ENCODE measurements at regions not wholly inside any gene's neighbourhood (a gene's known extent, or its start where the extent isn't known, plus 50 kb on each side); places are given as distances from the start of the nearest gene placed in this dataset.
"Not testable (repeated sequence)": the region's sequence is repeated elsewhere in the genome, so short reads cannot be mapped to it uniquely, and the experiment has no call there.

DNA sequence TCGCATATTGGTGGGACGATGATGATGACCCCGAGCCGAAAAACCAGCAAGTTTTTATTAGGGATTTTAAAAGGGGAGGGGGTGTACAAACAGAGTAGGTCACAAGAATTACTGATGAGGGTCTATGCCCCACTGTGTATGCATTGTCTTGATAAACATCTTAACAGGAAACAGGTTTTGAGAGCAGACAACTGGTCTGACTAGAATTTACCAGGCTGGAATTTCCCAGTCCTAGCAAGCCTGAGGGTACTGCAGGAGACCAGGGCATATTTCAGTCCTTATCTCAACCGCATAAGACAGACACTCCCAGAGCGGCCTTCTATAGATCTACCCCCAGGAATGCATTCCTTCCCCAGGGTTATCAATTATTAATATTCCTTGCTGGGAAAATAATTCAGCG is 659.7 kb downstream of the TRHDE start:
- not testable (repeated sequence) for DNase-seq (ENCODE audit: low read depth, low spot score)

GRCh38 chr12:72937486-72937885 is 665.3 kb downstream of the TRHDE start:
- Histone ChIP-seq H3K27ac (ENCODE audit: low read length) (no peak overlapping the region), H3K4me1 (ENCODE audit: control insufficient read depth, insufficient read depth, low read length) (no peaks in the 10 kb centered on the region), H3K9me3 (ENCODE audit: control insufficient read depth, insufficient read depth, low read length) (no peaks in the 10 kb centered on the region), H3K4me3 (ENCODE audit: low read length) (no peak overlapping the region), H3K27me3 (ENCODE audit: control insufficient read depth, insufficient read depth, low read length) (no peaks in the 10 kb centered on the region), H3K36me3 (ENCODE audit: control insufficient read depth, insufficient read depth, low read length) (no peaks in the 10 kb centered on the region)
- DNase-seq (ENCODE audit: low read depth, low spot score) = no peak
- no CpG with 5 or more reads among the region's 1 CpG for WGBS (ENCODE audit: insufficient coverage, insufficient read length)

More for the DNA sequence above, 659.7 kb downstream of the TRHDE start:
- H3K4me1 ChIP-seq (ENCODE audit: control insufficient read depth, insufficient read depth, low read length); H3K9me3 ChIP-seq (ENCODE audit: control insufficient read depth, insufficient read depth, low read length); H3K27me3 ChIP-seq (ENCODE audit: control insufficient read depth, insufficient read depth, low read length); H3K4me3 ChIP-seq (ENCODE audit: low read length); H3K27ac ChIP-seq (ENCODE audit: low read length); H3K36me3 ChIP-seq (ENCODE audit: control insufficient read depth, insufficient read depth, low read length): not testable (repeated sequence)
- WGBS (ENCODE audit: insufficient coverage, insufficient read length) = no CpG with 5 or more reads among the region's 7 CpGs

GRCh38 chr12:72957454-72957853 is 685.3 kb downstream of the TRHDE start:
- no peak for DNase-seq (ENCODE audit: low read depth, low spot score)
- no peak overlapping the region for H3K4me3 ChIP-seq (ENCODE audit: low read length)
- no CpG with 5 or more reads among the region's 3 CpGs for WGBS (ENCODE audit: insufficient coverage, insufficient read length)
- no peak overlapping the region for H3K27ac ChIP-seq (ENCODE audit: low read length)
- H3K27me3 ChIP-seq (ENCODE audit: control insufficient read depth, insufficient read depth, low read length) = no peaks in the 10 kb centered on the region
- H3K4me1 ChIP-seq (ENCODE audit: control insufficient read depth, insufficient read depth, low read length) = no peaks in the 10 kb centered on the region
- H3K36me3 ChIP-seq (ENCODE audit: control insufficient read depth, insufficient read depth, low read length) = no peaks in the 10 kb centered on the region
- H3K9me3 ChIP-seq (ENCODE audit: control insufficient read depth, insufficient read depth, low read length) = no peaks in the 10 kb centered on the region

DNA sequence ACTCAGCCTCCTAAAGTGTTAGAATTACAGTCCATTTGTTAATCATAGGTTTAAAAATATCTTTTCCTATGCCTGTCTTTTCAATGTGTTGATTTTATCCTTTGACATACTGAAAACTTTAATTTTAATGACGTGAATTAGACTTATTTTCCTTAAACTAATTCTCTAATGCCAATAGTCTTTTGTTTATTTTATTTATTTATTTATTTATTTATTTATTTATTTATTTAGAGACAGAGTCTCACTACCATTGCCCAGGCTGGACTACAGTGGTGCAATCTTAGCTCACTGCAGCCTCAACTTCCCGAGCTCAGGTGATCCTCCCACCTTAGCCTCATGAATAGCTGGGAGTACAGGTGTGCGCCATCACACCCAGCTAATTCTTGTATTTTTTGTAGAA is 694.5 kb downstream of the TRHDE start:
- Histone ChIP-seq H3K36me3 (ENCODE audit: control insufficient read depth, insufficient read depth, low read length) (no peaks in the 10 kb centered on the region), H3K27me3 (ENCODE audit: control insufficient read depth, insufficient read depth, low read length) (no peaks in the 10 kb centered on the region), H3K9me3 (ENCODE audit: control insufficient read depth, insufficient read depth, low read length) (no peaks in the 10 kb centered on the region), H3K4me3 (ENCODE audit: low read length) (no peak overlapping the region), H3K4me1 (ENCODE audit: control insufficient read depth, insufficient read depth, low read length) (no peaks in the 10 kb centered on the region), H3K27ac (ENCODE audit: low read length) (no peak overlapping the region)
- no CpG with 5 or more reads among the region's 3 CpGs for WGBS (ENCODE audit: insufficient coverage, insufficient read length)
- no peak for DNase-seq (ENCODE audit: low read depth, low spot score)

DNA sequence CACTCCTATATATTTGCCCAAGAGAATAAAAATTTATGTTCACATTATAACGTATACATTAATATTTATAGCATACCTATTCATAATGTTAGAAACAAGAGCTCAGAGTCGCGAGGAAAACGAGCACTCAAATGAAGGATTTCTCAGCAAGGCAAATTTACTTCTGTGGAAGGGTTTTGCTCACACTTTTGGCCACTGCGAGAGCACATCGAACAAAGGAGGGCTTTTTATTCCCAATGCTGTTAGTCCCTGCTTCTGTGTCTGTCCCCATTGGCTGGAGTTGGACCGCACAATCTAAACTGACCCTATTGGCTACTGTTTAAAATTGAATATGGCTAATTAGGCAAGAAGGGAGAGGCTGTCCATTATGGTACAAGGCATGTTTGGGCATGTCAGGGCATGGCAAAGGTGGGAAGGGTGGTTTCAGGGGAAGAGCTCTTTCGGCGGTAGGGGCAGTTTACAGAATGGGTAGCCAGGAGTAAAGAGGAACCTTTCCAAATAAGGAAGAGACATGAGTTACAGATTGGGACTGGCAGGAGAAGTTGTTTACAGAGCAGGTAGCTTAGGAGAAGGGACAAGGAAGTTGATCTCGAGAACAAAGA is 702.9 kb downstream of the TRHDE start:
- Histone ChIP-seq H3K36me3 (ENCODE audit: control insufficient read depth, insufficient read depth, low read length) (no peaks in the 10 kb centered on the region), H3K27ac (ENCODE audit: low read length) (no peak overlapping the region), H3K9me3 (ENCODE audit: control insufficient read depth, insufficient read depth, low read length) (no peaks in the 10 kb centered on the region), H3K27me3 (ENCODE audit: control insufficient read depth, insufficient read depth, low read length) (no peaks in the 10 kb centered on the region), H3K4me1 (ENCODE audit: control insufficient read depth, insufficient read depth, low read length) (no peaks in the 10 kb centered on the region), H3K4me3 (ENCODE audit: low read length) (no peak overlapping the region)
- WGBS (ENCODE audit: insufficient coverage, insufficient read length) = no CpG with 5 or more reads among the region's 10 CpGs
- DNase-seq (ENCODE audit: low read depth, low spot score) = no peak

DNA sequence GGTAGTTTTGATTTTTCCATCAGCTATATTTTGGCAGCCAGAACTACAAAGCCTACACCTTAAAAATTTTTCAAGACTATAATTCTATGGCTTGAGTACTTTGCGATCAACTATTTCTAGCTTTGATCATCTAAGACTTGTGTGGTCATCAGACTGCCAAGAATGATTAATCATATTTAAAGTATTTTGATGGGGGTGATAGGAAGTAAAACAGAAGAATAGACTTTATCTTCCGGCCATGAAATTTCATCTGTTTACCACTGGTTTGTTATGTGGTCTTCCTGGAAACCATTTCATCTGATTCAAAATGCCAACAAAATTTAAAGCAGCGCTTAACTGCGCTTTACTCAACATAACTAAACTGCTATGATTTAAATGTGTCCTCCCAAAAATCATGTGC is 706.8 kb downstream of the TRHDE start:
- Histone ChIP-seq H3K9me3 (ENCODE audit: control insufficient read depth, insufficient read depth, low read length) (no peaks in the 10 kb centered on the region), H3K4me3 (ENCODE audit: low read length) (no peak overlapping the region), H3K4me1 (ENCODE audit: control insufficient read depth, insufficient read depth, low read length) (no peaks in the 10 kb centered on the region), H3K36me3 (ENCODE audit: control insufficient read depth, insufficient read depth, low read length) (no peaks in the 10 kb centered on the region), H3K27ac (ENCODE audit: low read length) (no peak overlapping the region), H3K27me3 (ENCODE audit: control insufficient read depth, insufficient read depth, low read length) (no peaks in the 10 kb centered on the region)
- WGBS (ENCODE audit: insufficient coverage, insufficient read length) = no CpG with 5 or more reads among the region's 4 CpGs
- no peak for DNase-seq (ENCODE audit: low read depth, low spot score)

- no peak overlapping the region for H3K27ac ChIP-seq (ENCODE audit: low read length)
- no CpG with 5 or more reads among the region's 5 CpGs for WGBS (ENCODE audit: insufficient coverage, insufficient read length)
- no peaks in the 10 kb centered on the region for H3K4me1 ChIP-seq (ENCODE audit: control insufficient read depth, insufficient read depth, low read length)
- no peaks in the 10 kb centered on the region for H3K27me3 ChIP-seq (ENCODE audit: control insufficient read depth, insufficient read depth, low read length)
- H3K36me3 ChIP-seq (ENCODE audit: control insufficient read depth, insufficient read depth, low read length) = no peaks in the 10 kb centered on the region
- H3K4me3 ChIP-seq (ENCODE audit: low read length) = no peak overlapping the region
- DNase-seq (ENCODE audit: low read depth, low spot score) = no peak
- no peaks in the 10 kb centered on the region for H3K9me3 ChIP-seq (ENCODE audit: control insufficient read depth, insufficient read depth, low read length)
These were observed 710.2 kb downstream of the TRHDE start for GRCh38 chr12:72982356-72982755.

DNA sequence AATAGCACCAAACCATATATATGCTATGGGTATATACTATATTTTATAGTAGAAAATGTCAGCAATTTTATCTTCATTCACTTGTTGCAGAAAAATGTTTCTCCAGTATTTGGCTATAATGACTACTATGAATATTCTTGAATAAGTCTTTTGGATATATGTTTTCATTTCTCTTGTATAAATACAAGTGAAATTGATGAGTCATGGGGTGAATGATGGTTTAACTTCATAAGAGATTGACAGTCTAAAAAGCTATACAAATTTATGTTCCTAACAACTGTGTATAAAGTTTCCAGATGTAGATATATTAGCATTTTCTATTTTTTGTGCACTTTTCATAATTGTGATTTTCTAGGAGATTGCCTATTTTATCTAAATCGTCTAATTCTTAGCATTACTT is 714.8 kb downstream of the TRHDE start:
- no peaks in the 10 kb centered on the region for H3K27me3 ChIP-seq (ENCODE audit: control insufficient read depth, insufficient read depth, low read length)
- H3K4me3 ChIP-seq (ENCODE audit: low read length) = no peak overlapping the region
- WGBS (ENCODE audit: insufficient coverage, insufficient read length) = no CpG with 5 or more reads among the region's 1 CpG
- no peak overlapping the region for H3K27ac ChIP-seq (ENCODE audit: low read length)
- no peaks in the 10 kb centered on the region for H3K36me3 ChIP-seq (ENCODE audit: control insufficient read depth, insufficient read depth, low read length)
- DNase-seq (ENCODE audit: low read depth, low spot score) = no peak
- H3K4me1 ChIP-seq (ENCODE audit: control insufficient read depth, insufficient read depth, low read length) = no peaks in the 10 kb centered on the region
- H3K9me3 ChIP-seq (ENCODE audit: control insufficient read depth, insufficient read depth, low read length) = no peaks in the 10 kb centered on the region

DNA sequence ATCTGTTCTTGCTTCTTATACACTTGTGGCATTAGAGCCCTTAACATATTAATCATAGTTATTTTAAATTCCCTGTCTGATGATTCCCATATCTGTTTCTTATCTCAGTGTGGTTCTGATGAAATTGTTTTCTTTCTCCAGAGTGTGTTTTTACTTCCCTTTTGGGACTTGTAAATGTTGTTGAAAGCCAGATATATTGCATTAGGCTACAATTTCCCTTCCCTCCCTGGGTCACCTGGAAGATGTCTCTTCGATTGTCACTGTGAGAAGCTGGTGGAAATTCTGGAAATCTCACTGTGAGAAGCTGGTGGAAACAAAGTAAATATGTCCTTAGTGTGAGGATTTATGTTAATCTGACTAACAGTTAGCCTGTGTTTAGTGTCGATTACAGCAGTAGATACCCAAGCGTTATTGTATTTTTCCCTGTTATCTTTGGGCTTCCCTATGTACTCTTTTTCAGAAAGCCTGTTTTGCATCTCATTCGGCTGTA is 717.3 kb downstream of the TRHDE start:
- no peaks in the 10 kb centered on the region for H3K36me3 ChIP-seq (ENCODE audit: control insufficient read depth, insufficient read depth, low read length)
- no peaks in the 10 kb centered on the region for H3K9me3 ChIP-seq (ENCODE audit: control insufficient read depth, insufficient read depth, low read length)
- DNase-seq (ENCODE audit: low read depth, low spot score) = no peak
- WGBS (ENCODE audit: insufficient coverage, insufficient read length) = no CpG with 5 or more reads among the region's 4 CpGs
- no peak overlapping the region for H3K4me3 ChIP-seq (ENCODE audit: low read length)
- H3K27me3 ChIP-seq (ENCODE audit: control insufficient read depth, insufficient read depth, low read length) = no peaks in the 10 kb centered on the region
- H3K27ac ChIP-seq (ENCODE audit: low read length) = no peak overlapping the region
- H3K4me1 ChIP-seq (ENCODE audit: control insufficient read depth, insufficient read depth, low read length) = no peaks in the 10 kb centered on the region

DNA sequence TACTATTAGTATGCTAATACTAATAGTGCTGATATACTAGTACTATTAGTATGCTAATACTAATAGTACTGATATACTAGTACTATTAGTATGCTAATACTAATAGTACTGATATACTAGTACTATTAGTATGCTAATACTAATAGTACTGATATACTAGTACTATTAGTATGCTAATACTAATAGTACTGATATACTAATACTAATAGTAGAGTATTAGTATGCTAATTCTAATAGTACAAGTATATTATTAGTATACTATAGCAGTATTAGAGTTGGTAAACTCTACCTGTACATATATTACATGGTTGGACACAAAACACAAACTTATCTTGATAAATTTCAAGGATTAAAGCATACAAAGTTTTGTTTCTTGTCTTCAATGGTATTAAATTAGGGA is 722.9 kb downstream of the TRHDE start:
- not testable (repeated sequence) for H3K36me3 ChIP-seq (ENCODE audit: control insufficient read depth, insufficient read depth, low read length); H3K27ac ChIP-seq (ENCODE audit: low read length); H3K4me3 ChIP-seq (ENCODE audit: low read length); H3K9me3 ChIP-seq (ENCODE audit: control insufficient read depth, insufficient read depth, low read length); H3K4me1 ChIP-seq (ENCODE audit: control insufficient read depth, insufficient read depth, low read length); H3K27me3 ChIP-seq (ENCODE audit: control insufficient read depth, insufficient read depth, low read length); DNase-seq (ENCODE audit: low read depth, low spot score)

- Histone ChIP-seq H3K27me3 (ENCODE audit: control insufficient read depth, insufficient read depth, low read length) (no peaks in the 10 kb centered on the region), H3K9me3 (ENCODE audit: control insufficient read depth, insufficient read depth, low read length) (no peaks in the 10 kb centered on the region), H3K27ac (ENCODE audit: low read length) (no peak overlapping the region), H3K4me1 (ENCODE audit: control insufficient read depth, insufficient read depth, low read length) (no peaks in the 10 kb centered on the region), H3K36me3 (ENCODE audit: control insufficient read depth, insufficient read depth, low read length) (no peaks in the 10 kb centered on the region), H3K4me3 (ENCODE audit: low read length) (no peak overlapping the region)
- DNase-seq (ENCODE audit: low read depth, low spot score) = no peak
- WGBS (ENCODE audit: insufficient coverage, insufficient read length) = no CpG with 5 or more reads among the region's 5 CpGs
These were observed 723.4 kb downstream of the TRHDE start for GRCh38 chr12:72995616-72996015.

Measured in iPS DF 6.9 (cell line).